GM18951 (cell line): ENCODE measurements at regions not wholly inside any gene's neighbourhood (a gene's known extent, or its start where the extent isn't known, plus 50 kb on each side); places are given as distances from the start of the nearest gene placed in this dataset.
"Not testable (repeated sequence)": the region's sequence is repeated elsewhere in the genome, so short reads cannot be mapped to it uniquely, and the experiment has no call there.

Experiments used
- POLR2A ChIP-seq: IDR thresholded peaks from 4 replicates; pipeline ENCODE4 v1.6.1; 2011; ENCODE audit warnings: mild to moderate bottlenecking; ENCODE audit not compliant: insufficient read length, insufficient read depth; ENCODE audit errors: extremely low read depth
- in situ Hi-C: fragments of 300-500 bp; cut with MboI; formaldehyde crosslinking; loops from one replicate; pipeline ENCODE4 v1.12.0; 2022; ENCODE audit warnings: low sequenced_read_pairs, mixed read lengths, inconsistent platforms; ENCODE audit not compliant: unreplicated experiment

DNA sequence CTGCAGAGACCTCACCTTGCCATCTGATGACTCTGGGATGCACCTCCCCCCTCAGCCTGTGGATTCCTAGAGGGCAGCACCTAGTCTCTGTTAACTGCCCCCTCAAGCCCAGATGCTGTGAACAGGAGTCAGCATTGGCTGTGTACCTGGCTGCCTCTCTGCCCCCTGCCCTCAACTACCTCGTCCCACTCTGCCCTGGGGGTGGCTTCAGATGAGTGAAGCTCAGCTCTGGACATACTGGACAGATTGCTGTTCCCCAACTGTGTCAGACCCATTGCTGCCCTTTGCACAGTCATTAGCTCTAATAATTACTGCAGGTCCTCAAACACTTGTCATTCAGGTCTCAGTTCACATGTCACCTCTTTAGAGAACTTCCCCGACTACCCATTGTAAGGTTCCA, 182.1 kb upstream of the TSHZ3 start:
- in situ Hi-C loops, result no loop called here

GRCh38 chr19:31532034-31532433, 182.8 kb upstream of the TSHZ3 start:
- in situ Hi-C loops, result no loop called here
- no peak for TF ChIP-seq POLR2A

More for the DNA sequence above, 182.1 kb upstream of the TSHZ3 start:
- no peak for TF ChIP-seq POLR2A

- TF ChIP-seq POLR2A, result no peak
- in situ Hi-C loops, result no loop called here
These were observed 183.9 kb upstream of the TSHZ3 start for GRCh38 chr19:31533114-31533513.

- no peak for TF ChIP-seq POLR2A
- in situ Hi-C loops, result no loop called here
These were observed 185.0 kb upstream of the TSHZ3 start for GRCh38 chr19:31534231-31534630.

DNA sequence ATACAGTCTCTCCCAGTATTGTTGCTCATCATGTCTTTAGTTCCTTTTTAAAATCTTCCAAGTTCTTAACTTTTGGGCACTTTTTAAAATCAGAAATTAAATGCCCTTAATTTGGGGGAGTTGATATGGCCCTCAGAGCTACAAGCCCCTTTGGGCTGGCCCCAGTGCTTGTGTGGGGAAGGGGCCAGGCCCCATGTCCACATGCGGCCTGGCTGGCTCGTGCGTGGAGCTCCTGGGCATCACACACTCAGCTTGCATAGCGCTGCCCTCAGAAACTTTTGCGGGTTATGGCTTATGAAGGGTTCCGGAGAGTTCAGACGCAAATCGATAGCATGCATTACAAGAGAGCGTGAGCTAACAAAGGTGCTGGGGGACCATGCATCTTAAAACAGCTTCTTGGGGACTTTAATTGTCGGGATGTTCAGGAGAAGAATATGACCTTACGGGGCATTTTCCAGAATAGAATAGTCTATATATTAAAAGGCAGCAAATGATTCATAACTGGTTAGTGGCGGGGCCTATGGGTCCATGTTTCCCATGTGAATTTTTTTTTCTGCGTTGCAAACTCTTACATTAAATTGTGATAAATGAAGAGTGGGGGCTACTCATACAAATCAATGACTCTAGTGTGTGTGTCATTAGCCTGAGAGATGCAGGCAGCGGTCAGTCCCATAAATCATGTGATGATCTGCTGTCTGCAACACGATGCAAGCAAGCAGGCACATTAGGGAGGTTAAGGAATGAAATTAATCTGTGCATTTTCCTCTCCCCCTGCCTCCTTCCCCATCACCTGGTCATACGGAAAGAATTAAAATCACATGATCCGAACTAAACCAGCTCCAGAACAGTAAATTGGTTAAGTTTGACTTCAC, 185.8 kb upstream of the TSHZ3 start:
- in situ Hi-C loops, result no loop called here
- no peak for TF ChIP-seq POLR2A

- in situ Hi-C loops, result no loop called here
These were observed 186.6 kb upstream of the TSHZ3 start for GRCh38 chr19:31535691-31536460.

DNA sequence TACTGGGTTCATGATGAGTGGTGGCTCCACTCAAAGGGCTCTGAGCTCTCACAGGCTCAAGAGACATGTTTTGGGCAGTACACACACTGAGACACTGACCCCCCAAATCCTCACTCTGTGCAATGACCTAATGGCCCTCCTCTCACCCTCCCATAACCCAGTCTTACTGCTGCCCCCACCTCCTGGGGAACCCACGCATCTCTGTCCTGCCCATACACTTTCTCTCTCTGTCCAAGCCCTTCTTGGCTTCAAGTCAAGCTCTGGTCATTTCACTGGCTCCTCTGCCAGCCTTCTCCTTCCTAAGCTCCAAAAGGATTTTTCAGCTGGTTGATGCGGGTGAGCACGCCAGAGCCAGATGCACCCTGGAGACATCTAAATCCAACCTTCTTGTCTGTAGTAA, 187.9 kb upstream of the TSHZ3 start:
- TF ChIP-seq POLR2A, result no peak
- in situ Hi-C loops, result no loop called here

More at GRCh38 chr19:31535691-31536460, 186.6 kb upstream of the TSHZ3 start:
- no peak for TF ChIP-seq POLR2A

DNA sequence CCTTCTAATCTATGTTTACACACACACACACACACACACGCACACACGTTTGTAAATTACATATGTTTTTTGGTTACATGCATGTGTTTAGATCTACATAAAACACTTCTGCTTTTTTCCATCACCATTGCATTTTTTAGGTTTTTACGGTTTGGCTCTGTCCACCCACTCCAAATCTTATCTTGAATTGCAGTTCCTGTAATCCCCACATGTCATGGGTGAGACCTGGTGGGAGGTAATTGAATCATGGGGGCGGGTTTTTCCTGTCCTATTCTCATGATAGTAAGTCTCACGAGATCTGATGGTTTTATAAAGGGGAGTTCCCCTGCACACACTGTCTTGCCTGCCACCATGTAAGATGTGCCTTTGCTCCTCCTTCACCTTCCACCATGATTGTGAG, 188.7 kb upstream of the TSHZ3 start:
- in situ Hi-C loops, result not testable (repeated sequence)

DNA sequence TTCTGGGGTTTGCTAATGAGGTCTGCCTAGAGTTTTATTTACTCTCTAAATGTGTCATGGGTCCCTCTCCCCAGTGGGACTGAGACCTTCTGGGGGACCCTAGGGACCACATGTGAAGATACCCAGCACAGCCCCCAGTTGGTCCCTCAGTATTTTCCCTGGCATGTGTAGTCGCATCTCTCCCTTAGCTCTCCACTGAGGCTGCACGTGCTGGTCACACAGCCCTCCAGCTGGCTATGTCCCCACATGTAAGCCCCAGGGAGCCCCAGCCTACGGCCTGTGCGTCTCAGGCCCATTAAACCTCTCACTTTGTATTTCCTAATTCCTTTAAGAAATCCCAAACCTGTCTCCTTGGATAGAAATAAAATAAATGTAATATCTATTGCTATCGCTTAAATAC, 189.6 kb upstream of the TSHZ3 start:
- no peak for TF ChIP-seq POLR2A
- in situ Hi-C loops, result no loop called here

DNA sequence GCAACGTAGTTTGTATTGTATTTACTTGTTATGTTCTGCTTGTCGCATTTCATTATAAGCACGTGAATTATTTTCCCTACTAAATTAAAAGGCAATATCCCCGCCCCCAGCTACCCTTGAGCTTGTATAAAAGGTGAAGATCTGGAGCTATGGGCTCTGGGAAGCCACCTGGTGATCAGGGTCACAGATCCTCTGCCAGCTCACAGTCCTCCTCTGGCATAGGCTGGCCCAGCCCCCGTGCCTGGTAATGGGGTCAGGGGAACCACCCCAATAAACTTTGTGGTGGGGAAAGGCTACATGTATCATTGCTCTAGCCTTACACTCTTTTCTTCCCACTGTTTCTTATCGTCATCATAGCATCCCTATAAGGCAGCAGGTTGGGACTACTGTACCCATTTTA, 190.2 kb upstream of the TSHZ3 start:
- TF ChIP-seq POLR2A, result no peak
- in situ Hi-C loops, result no loop called here

DNA sequence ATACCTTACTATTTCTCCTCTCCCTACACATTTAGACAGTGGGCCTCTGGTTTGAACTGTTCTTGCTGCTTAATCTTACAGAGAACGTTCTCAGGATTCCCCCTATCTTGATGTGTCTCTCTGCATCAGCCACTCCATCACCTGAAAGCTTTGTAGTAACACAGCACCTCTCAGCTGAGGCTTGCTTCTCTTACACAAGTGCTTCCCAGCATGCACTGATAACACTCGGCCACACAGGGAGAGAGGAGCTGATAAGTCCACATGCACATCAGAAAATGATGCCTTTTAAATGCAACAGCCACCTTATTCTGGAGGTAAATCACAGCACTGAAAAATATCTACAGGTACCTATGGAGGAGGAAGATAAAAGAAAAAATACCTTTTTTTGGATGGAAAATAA, 192.2 kb upstream of the TSHZ3 start:
- no peak for TF ChIP-seq POLR2A
- in situ Hi-C loops, result no loop called here

DNA sequence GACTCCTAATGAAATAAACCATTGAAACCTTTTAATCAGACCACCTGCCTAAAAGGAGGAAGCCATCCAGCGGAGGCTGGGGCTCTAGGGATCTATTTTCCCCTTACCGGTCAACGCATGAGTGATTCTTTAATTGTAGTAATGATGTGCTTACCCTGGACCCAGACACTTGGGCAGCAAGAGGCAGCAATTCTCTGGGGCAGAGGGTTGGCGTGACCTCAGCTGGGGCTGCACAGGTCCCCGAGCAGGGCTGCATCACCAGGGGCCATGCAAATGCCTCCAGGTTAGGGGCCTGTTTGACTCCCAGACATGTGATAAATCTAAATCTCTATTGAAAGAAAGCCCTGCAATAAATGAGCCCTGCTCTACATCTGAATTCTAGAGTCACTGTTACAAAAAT, 194.2 kb upstream of the TSHZ3 start:
- in situ Hi-C loops, result no loop called here
- TF ChIP-seq POLR2A, result no peak

- in situ Hi-C loops, result no loop called here
- TF ChIP-seq POLR2A, result no peak
These were observed 196.5 kb upstream of the TSHZ3 start for GRCh38 chr19:31545777-31546176.
